ENCODE measurements at regions not wholly inside any gene's neighbourhood (a gene's known extent, or its start where the extent isn't known, plus 50 kb on each side); places are given as distances from the start of the nearest gene placed in this dataset.

- TF ChIP-seq, protein P1, sequence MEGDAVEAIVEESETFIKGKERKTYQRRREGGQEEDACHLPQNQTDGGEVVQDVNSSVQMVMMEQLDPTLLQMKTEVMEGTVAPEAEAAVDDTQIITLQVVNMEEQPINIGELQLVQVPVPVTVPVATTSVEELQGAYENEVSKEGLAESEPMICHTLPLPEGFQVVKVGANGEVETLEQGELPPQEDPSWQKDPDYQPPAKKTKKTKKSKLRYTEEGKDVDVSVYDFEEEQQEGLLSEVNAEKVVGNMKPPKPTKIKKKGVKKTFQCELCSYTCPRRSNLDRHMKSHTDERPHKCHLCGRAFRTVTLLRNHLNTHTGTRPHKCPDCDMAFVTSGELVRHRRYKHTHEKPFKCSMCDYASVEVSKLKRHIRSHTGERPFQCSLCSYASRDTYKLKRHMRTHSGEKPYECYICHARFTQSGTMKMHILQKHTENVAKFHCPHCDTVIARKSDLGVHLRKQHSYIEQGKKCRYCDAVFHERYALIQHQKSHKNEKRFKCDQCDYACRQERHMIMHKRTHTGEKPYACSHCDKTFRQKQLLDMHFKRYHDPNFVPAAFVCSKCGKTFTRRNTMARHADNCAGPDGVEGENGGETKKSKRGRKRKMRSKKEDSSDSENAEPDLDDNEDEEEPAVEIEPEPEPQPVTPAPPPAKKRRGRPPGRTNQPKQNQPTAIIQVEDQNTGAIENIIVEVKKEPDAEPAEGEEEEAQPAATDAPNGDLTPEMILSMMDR (conservative IDR thresholded peaks at IDR 0.05; ENCODE audit: control insufficient read depth, insufficient read depth, low read depth, low read length): no peak
- no peak for DNase-seq (ENCODE audit: low read depth)
These were observed 84.3 kb upstream of the ARHGAP29 start for GRCh38 chr1:94321662-94322061.

GRCh38 chr1:94319319-94320102, 82.1 kb upstream of the ARHGAP29 start:
- no peak for DNase-seq (ENCODE audit: low read depth)
- TF ChIP-seq, protein P1 (conservative IDR thresholded peaks at IDR 0.05; ENCODE audit: control insufficient read depth, insufficient read depth, low read depth, low read length): no peak
- no peak overlapping the region for H3K4me3 ChIP-seq (ENCODE audit: control insufficient read depth, low read depth, low read length)

More at GRCh38 chr1:94321662-94322061, 84.3 kb upstream of the ARHGAP29 start:
- H3K4me3 ChIP-seq (ENCODE audit: control insufficient read depth, low read depth, low read length): no peak overlapping the region

DNA sequence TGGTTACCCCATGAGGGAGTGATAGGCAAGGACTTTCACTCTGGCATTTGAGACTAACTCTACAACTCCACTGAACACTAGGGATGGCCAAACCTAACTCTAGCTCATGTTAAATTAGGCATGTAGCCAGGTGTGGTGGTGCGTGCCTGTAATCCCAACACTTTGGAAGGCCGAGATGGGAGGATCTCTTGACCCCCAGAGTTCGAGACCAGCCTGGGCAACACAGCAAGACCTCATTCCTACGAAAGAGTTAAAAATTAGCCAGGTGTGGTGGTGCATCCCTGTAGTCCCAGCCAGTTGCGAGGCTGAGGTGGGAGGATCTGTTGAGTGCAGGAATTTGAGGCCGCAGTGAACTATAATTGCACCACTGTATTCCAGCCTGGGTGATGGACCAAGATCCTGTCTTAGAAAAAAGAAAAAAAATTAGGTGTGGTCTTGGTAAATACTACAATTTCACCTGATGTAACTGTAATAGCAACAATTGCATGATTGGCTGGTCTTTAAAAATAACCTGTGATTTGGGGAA, 81.2 kb upstream of the ARHGAP29 start:
- TF ChIP-seq, protein P1 (conservative IDR thresholded peaks at IDR 0.05; ENCODE audit: control insufficient read depth, insufficient read depth, low read depth, low read length): no peak
- no peak overlapping the region for H3K4me3 ChIP-seq (ENCODE audit: control insufficient read depth, low read depth, low read length)
- no peak for DNase-seq (ENCODE audit: low read depth)

- TF ChIP-seq, protein P1 (conservative IDR thresholded peaks at IDR 0.05; ENCODE audit: control insufficient read depth, insufficient read depth, low read depth, low read length): no peak
- DNase-seq (ENCODE audit: low read depth): no peak
- H3K4me3 ChIP-seq (ENCODE audit: control insufficient read depth, low read depth, low read length): no peak overlapping the region
These were observed 80.4 kb upstream of the ARHGAP29 start for GRCh38 chr1:94317790-94318188.

GRCh38 chr1:94316836-94317789, 79.7 kb upstream of the ARHGAP29 start:
- peak; percentile 49 for DNase-seq (ENCODE audit: low read depth)
- no peak overlapping the region for H3K4me3 ChIP-seq (ENCODE audit: control insufficient read depth, low read depth, low read length)
- TF ChIP-seq, protein P1 (conservative IDR thresholded peaks at IDR 0.05; ENCODE audit: control insufficient read depth, insufficient read depth, low read depth, low read length): no peak

- no peak for DNase-seq (ENCODE audit: low read depth)
- no peak overlapping the region for H3K4me3 ChIP-seq (ENCODE audit: control insufficient read depth, low read depth, low read length)
- TF ChIP-seq, protein P1 (conservative IDR thresholded peaks at IDR 0.05; ENCODE audit: control insufficient read depth, insufficient read depth, low read depth, low read length): no peak
These were observed 78.8 kb upstream of the ARHGAP29 start for GRCh38 chr1:94316183-94316582.
